ENCODE measurements at regions not wholly inside any gene's neighbourhood (a gene's known extent, or its start where the extent isn't known, plus 50 kb on each side); places are given as distances from the start of the nearest gene placed in this dataset.

- H3K4me1 ChIP-seq (ENCODE audit: control insufficient read depth, insufficient read depth, low read depth, low read length): no peaks in the 10 kb centered on the region
- H3K79me1 ChIP-seq (replicated peaks; ENCODE audit: low read length, poor library complexity, severe bottlenecking): no peaks in the 10 kb centered on the region
- H3K14ac ChIP-seq (ENCODE audit: low read length in 2 of 2): no peak overlapping the region
- H3K4me2 ChIP-seq (ENCODE audit: low read length, poor library complexity, severe bottlenecking): no peak overlapping the region
- no peak overlapping the region for H3K27ac ChIP-seq (ENCODE audit: low read length, poor library complexity, severe bottlenecking)
- no peak overlapping the region for H2AK5ac ChIP-seq (ENCODE audit: low read length, severe bottlenecking)
- 50% methylated on average over 2 of the region's 3 CpGs for WGBS
- no peaks in the 10 kb centered on the region for H3K9me3 ChIP-seq (ENCODE audit: control insufficient read depth, low read length)
- H3K9ac ChIP-seq (ENCODE audit: low read length): no peak overlapping the region
- H3K36me3 ChIP-seq (ENCODE audit: control insufficient read depth in 1 of 2, insufficient read depth in 2 of 2, low read depth in 1 of 2, low read length in 2 of 2): no peaks in the 10 kb centered on the region
- H2BK120ac ChIP-seq (ENCODE audit: low read depth, low read length): no peak overlapping the region
- no peak overlapping the region for H4K91ac ChIP-seq (ENCODE audit: low read length)
- no peak overlapping the region for H3K23ac ChIP-seq (ENCODE audit: low read length in 2 of 2)
- H2AFZ ChIP-seq (ENCODE audit: low read depth, low read length): no peak overlapping the region
- no peak overlapping the region for H2BK5ac ChIP-seq (ENCODE audit: low read depth, low read length, poor library complexity, severe bottlenecking)
- H3K18ac ChIP-seq (ENCODE audit: low read depth in 1 of 2, low read length in 2 of 2): no peak overlapping the region
- no peak overlapping the region for H3K4me3 ChIP-seq (ENCODE audit: insufficient read depth in 1 of 2, low read depth in 1 of 2, low read length in 2 of 2)
- DNase-seq: no peak
- no peak overlapping the region for H3K4ac ChIP-seq (ENCODE audit: low read depth in 1 of 2, low read length in 2 of 2)
- H4K8ac ChIP-seq (ENCODE audit: low read length): no peak overlapping the region
- no peaks in the 10 kb centered on the region for H3K27me3 ChIP-seq (ENCODE audit: control insufficient read depth in 1 of 2, insufficient read depth in 1 of 2, low read length in 2 of 2)
- no peak overlapping the region for H2BK15ac ChIP-seq (ENCODE audit: low read depth, poor library complexity, severe bottlenecking)
- no peak overlapping the region for H2BK12ac ChIP-seq (ENCODE audit: low read length in 2 of 2)
Measured at GRCh38 chr15:85947021-85947420, 132.7 kb upstream of the AGBL1 start.

- H3K36me3 ChIP-seq (ENCODE audit: control insufficient read depth in 1 of 2, insufficient read depth in 2 of 2, low read depth in 1 of 2, low read length in 2 of 2): no peaks in the 10 kb centered on the region
- no peaks in the 10 kb centered on the region for H3K9me3 ChIP-seq (ENCODE audit: control insufficient read depth, low read length)
- H2BK12ac ChIP-seq (ENCODE audit: low read length in 2 of 2): no peak overlapping the region
- no peaks in the 10 kb centered on the region for H3K79me1 ChIP-seq (replicated peaks; ENCODE audit: low read length, poor library complexity, severe bottlenecking)
- no peaks in the 10 kb centered on the region for H3K4me1 ChIP-seq (ENCODE audit: control insufficient read depth, insufficient read depth, low read depth, low read length)
- no peak overlapping the region for H2BK120ac ChIP-seq (ENCODE audit: low read depth, low read length)
- no peak overlapping the region for H3K27ac ChIP-seq (ENCODE audit: low read length, poor library complexity, severe bottlenecking)
- H3K9ac ChIP-seq (ENCODE audit: low read length): no peak overlapping the region
- no peak overlapping the region for H3K23ac ChIP-seq (ENCODE audit: low read length in 2 of 2)
- no peaks in the 10 kb centered on the region for H3K27me3 ChIP-seq (ENCODE audit: control insufficient read depth in 1 of 2, insufficient read depth in 1 of 2, low read length in 2 of 2)
- 82% methylated on average over 7 of the region's 7 CpGs for WGBS
- H4K91ac ChIP-seq (ENCODE audit: low read length): no peak overlapping the region
- H2BK15ac ChIP-seq (ENCODE audit: low read depth, poor library complexity, severe bottlenecking): no peak overlapping the region
- no peak overlapping the region for H3K18ac ChIP-seq (ENCODE audit: low read depth in 1 of 2, low read length in 2 of 2)
- H2BK5ac ChIP-seq (ENCODE audit: low read depth, low read length, poor library complexity, severe bottlenecking): no peak overlapping the region
- no peak overlapping the region for H4K8ac ChIP-seq (ENCODE audit: low read length)
- no peak overlapping the region for H3K14ac ChIP-seq (ENCODE audit: low read length in 2 of 2)
- no peak for DNase-seq
- H2AK5ac ChIP-seq (ENCODE audit: low read length, severe bottlenecking): no peak overlapping the region
- no peak overlapping the region for H3K4me3 ChIP-seq (ENCODE audit: insufficient read depth in 1 of 2, low read depth in 1 of 2, low read length in 2 of 2)
- no peak overlapping the region for H3K4me2 ChIP-seq (ENCODE audit: low read length, poor library complexity, severe bottlenecking)
- no peak overlapping the region for H3K4ac ChIP-seq (ENCODE audit: low read depth in 1 of 2, low read length in 2 of 2)
- no peak overlapping the region for H2AFZ ChIP-seq (ENCODE audit: low read depth, low read length)
Measured at GRCh38 chr15:85947936-85948335, 131.7 kb upstream of the AGBL1 start.

GRCh38 chr15:85950101-85950500, 129.6 kb upstream of the AGBL1 start:
- Histone ChIP-seq H3K4me2 (ENCODE audit: low read length, poor library complexity, severe bottlenecking) (no peak overlapping the region), H3K4me1 (ENCODE audit: control insufficient read depth, insufficient read depth, low read depth, low read length) (no peaks in the 10 kb centered on the region), H2AK5ac (ENCODE audit: low read length, severe bottlenecking) (no peak overlapping the region), H2AFZ (ENCODE audit: low read depth, low read length) (no peak overlapping the region), H2BK5ac (ENCODE audit: low read depth, low read length, poor library complexity, severe bottlenecking) (no peak overlapping the region), H2BK12ac (ENCODE audit: low read length in 2 of 2) (no peak overlapping the region), H2BK15ac (ENCODE audit: low read depth, poor library complexity, severe bottlenecking) (no peak overlapping the region), H3K23ac (ENCODE audit: low read length in 2 of 2) (no peak overlapping the region), H4K91ac (ENCODE audit: low read length) (no peak overlapping the region), H3K4me3 (ENCODE audit: insufficient read depth in 1 of 2, low read depth in 1 of 2, low read length in 2 of 2) (no peak overlapping the region), H3K27me3 (ENCODE audit: control insufficient read depth in 1 of 2, insufficient read depth in 1 of 2, low read length in 2 of 2) (no peaks in the 10 kb centered on the region), H3K9me3 (ENCODE audit: control insufficient read depth, low read length) (peaks cover 4% of the 10 kb centered on the region), H2BK120ac (ENCODE audit: low read depth, low read length) (no peak overlapping the region), H3K9ac (ENCODE audit: low read length) (no peak overlapping the region), H3K79me1 (replicated peaks; ENCODE audit: low read length, poor library complexity, severe bottlenecking) (no peaks in the 10 kb centered on the region), H3K18ac (ENCODE audit: low read depth in 1 of 2, low read length in 2 of 2) (no peak overlapping the region), H3K4ac (ENCODE audit: low read depth in 1 of 2, low read length in 2 of 2) (no peak overlapping the region), H3K27ac (ENCODE audit: low read length, poor library complexity, severe bottlenecking) (no peak overlapping the region), H3K36me3 (ENCODE audit: control insufficient read depth in 1 of 2, insufficient read depth in 2 of 2, low read depth in 1 of 2, low read length in 2 of 2) (no peaks in the 10 kb centered on the region), H3K14ac (ENCODE audit: low read length in 2 of 2) (no peak overlapping the region), H4K8ac (ENCODE audit: low read length) (no peak overlapping the region)
- 83% methylated on average over 5 of the region's 5 CpGs for WGBS
- no peak for DNase-seq

- Histone ChIP-seq H3K9ac (ENCODE audit: low read length) (no peak overlapping the region), H2BK5ac (ENCODE audit: low read depth, low read length, poor library complexity, severe bottlenecking) (no peak overlapping the region), H3K23ac (ENCODE audit: low read length in 2 of 2) (no peak overlapping the region), H3K27ac (ENCODE audit: low read length, poor library complexity, severe bottlenecking) (no peak overlapping the region), H3K18ac (ENCODE audit: low read depth in 1 of 2, low read length in 2 of 2) (no peak overlapping the region), H2BK120ac (ENCODE audit: low read depth, low read length) (no peak overlapping the region), H3K4me1 (ENCODE audit: control insufficient read depth, insufficient read depth, low read depth, low read length) (no peaks in the 10 kb centered on the region), H3K36me3 (ENCODE audit: control insufficient read depth in 1 of 2, insufficient read depth in 2 of 2, low read depth in 1 of 2, low read length in 2 of 2) (no peaks in the 10 kb centered on the region), H2BK12ac (ENCODE audit: low read length in 2 of 2) (no peak overlapping the region), H2AFZ (ENCODE audit: low read depth, low read length) (no peak overlapping the region), H3K79me1 (replicated peaks; ENCODE audit: low read length, poor library complexity, severe bottlenecking) (no peaks in the 10 kb centered on the region), H3K27me3 (ENCODE audit: control insufficient read depth in 1 of 2, insufficient read depth in 1 of 2, low read length in 2 of 2) (no peaks in the 10 kb centered on the region), H4K8ac (ENCODE audit: low read length) (no peak overlapping the region), H3K4me3 (ENCODE audit: insufficient read depth in 1 of 2, low read depth in 1 of 2, low read length in 2 of 2) (no peak overlapping the region), H3K9me3 (ENCODE audit: control insufficient read depth, low read length) (peaks cover 10% of the 10 kb centered on the region), H2BK15ac (ENCODE audit: low read depth, poor library complexity, severe bottlenecking) (no peak overlapping the region), H2AK5ac (ENCODE audit: low read length, severe bottlenecking) (no peak overlapping the region), H4K91ac (ENCODE audit: low read length) (no peak overlapping the region), H3K4me2 (ENCODE audit: low read length, poor library complexity, severe bottlenecking) (no peak overlapping the region), H3K14ac (ENCODE audit: low read length in 2 of 2) (no peak overlapping the region), H3K4ac (ENCODE audit: low read depth in 1 of 2, low read length in 2 of 2) (no peak overlapping the region)
- WGBS: 50% methylated on average over 1 of the region's 1 CpG
- no peak for DNase-seq
Measured at GRCh38 chr15:85954586-85954985, 125.1 kb upstream of the AGBL1 start.
